Osteocyte (in vitro differentiated cells): ENCODE measurements at regions not wholly inside any gene's neighbourhood (a gene's known extent, or its start where the extent isn't known, plus 50 kb on each side); places are given as distances from the start of the nearest gene placed in this dataset.

Source experiments
- DNase-seq: peaks from one replicate; pipeline ENCODE4 v3.0.0; 2021; ENCODE audit warnings: mixed read lengths; ENCODE audit not compliant: unreplicated experiment; ENCODE audit errors: extremely low spot score
- H3K27ac Mint-ChIP-seq: one replicate; pipeline ENCODE4 v1.8.0; 2021; ENCODE audit warnings: mild to moderate bottlenecking, mixed read lengths; ENCODE audit not compliant: unreplicated experiment
- H3K27me3 Mint-ChIP-seq: one replicate; pipeline ENCODE4 v1.8.0; 2021; ENCODE audit warnings: mixed read lengths; ENCODE audit not compliant: unreplicated experiment
- H3K36me3 Mint-ChIP-seq: one replicate; pipeline ENCODE4 v1.8.0; 2021; ENCODE audit warnings: mixed read lengths; ENCODE audit not compliant: unreplicated experiment
- H3K4me1 Mint-ChIP-seq: one replicate; pipeline ENCODE4 v1.8.0; 2021; ENCODE audit warnings: mixed read lengths; ENCODE audit not compliant: unreplicated experiment
- H3K4me3 Mint-ChIP-seq: one replicate; pipeline ENCODE4 v1.8.0; 2021; ENCODE audit warnings: mild to moderate bottlenecking, moderate library complexity, mixed read lengths; ENCODE audit not compliant: unreplicated experiment
- H3K9me3 Mint-ChIP-seq: one replicate; pipeline ENCODE4 v1.8.0; 2021; ENCODE audit warnings: mixed read lengths; ENCODE audit not compliant: unreplicated experiment
- TF ChIP-seq, protein P1 (sequence below): fragments of 200-600 bp; sonication (generic); IDR thresholded peaks from 2 replicates; pipeline ENCODE4 v1.5.0; 2021; ENCODE audit warnings: antibody characterized with exemption, mild to moderate bottlenecking, moderate library complexity

DNA sequence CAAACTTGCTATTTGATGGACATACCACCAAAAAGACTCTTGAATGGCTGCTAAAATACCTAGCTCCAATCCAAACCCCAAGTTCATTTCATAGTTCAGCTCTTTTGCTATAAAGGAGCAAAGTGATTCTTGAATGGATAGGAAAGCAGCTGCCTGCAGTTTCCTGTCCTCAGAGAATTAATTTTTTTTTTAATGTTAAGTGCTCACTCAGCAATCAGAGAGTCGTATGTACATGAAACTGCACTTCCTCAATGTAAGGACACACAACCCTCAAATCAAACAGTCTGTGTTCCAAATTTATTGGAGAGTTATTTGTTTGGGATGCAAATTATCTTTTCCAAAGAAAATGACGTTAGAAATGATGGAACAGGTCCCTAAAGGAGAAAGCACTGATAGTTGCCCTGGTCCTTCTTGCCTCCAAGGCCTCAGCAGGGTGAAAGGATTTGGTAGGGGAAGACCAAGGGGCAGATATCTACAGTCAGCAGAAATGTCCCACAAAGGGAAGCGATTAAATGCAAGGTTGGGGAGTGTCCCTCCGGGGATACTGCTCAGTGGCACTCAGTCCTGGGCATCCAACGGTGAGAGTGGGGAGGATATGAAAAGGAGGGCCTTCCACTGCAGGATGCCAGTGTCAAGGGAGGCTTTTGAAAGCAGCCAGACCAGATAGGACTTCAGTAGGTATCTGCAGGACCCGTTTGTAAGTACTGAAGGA is 67.2 kb upstream of the RASGEF1B start:
- TF ChIP-seq, protein P1, sequence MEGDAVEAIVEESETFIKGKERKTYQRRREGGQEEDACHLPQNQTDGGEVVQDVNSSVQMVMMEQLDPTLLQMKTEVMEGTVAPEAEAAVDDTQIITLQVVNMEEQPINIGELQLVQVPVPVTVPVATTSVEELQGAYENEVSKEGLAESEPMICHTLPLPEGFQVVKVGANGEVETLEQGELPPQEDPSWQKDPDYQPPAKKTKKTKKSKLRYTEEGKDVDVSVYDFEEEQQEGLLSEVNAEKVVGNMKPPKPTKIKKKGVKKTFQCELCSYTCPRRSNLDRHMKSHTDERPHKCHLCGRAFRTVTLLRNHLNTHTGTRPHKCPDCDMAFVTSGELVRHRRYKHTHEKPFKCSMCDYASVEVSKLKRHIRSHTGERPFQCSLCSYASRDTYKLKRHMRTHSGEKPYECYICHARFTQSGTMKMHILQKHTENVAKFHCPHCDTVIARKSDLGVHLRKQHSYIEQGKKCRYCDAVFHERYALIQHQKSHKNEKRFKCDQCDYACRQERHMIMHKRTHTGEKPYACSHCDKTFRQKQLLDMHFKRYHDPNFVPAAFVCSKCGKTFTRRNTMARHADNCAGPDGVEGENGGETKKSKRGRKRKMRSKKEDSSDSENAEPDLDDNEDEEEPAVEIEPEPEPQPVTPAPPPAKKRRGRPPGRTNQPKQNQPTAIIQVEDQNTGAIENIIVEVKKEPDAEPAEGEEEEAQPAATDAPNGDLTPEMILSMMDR: no peak
- Mint-ChIP-seq H3K27me3 (no peaks in the 10 kb centered on the region), H3K9me3 (peaks cover 6% of the 10 kb centered on the region), H3K27ac (no peak overlapping the region), H3K36me3 (no peaks in the 10 kb centered on the region), H3K4me1 (no peaks in the 10 kb centered on the region), H3K4me3 (no peak overlapping the region)
- no peak for DNase-seq

DNA sequence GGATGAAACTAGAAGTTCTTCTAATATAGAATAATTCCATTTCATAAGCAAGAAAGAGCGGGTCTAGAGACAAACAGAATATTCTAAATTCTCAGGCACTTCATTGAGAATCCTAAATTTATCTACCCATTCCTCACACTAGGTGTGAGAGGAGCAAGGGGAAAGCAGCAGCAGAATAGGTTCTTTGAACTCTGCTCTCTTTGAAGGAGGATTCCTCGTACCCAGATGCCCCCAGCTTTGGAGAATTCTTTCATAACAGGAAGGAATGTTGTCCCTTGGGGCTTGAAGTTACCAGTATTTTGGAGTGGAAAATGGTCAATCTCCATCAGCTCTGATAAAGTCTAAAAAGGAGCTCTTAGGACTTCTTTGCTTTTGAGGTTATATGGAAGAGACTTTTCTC is 59.7 kb upstream of the RASGEF1B start:
- H3K27ac Mint-ChIP-seq: no peak overlapping the region
- H3K36me3 Mint-ChIP-seq: no peaks in the 10 kb centered on the region
- no peaks in the 10 kb centered on the region for H3K27me3 Mint-ChIP-seq
- no peak for DNase-seq
- H3K4me3 Mint-ChIP-seq: no peak overlapping the region
- no peaks in the 10 kb centered on the region for H3K9me3 Mint-ChIP-seq
- H3K4me1 Mint-ChIP-seq: no peaks in the 10 kb centered on the region
- TF ChIP-seq, protein P1: no peak

DNA sequence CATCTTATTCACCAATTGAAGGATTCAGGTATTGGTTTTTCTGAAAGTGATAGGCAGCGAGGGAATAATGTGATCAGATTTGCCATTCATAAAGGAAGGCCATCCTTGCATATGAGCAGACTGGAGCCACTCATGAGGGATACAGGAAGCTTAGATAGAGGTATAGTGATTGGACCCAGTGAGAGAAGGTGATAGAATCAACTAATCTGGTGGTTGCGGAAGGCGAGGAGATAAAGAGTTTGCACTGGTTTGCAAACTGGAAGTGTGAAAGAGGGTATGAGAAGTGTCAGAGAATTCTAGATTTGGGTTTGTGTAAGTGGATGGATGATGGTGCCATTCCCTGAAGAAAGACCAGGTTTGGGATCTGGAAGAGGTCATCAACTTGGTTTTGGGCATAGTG is 57.3 kb upstream of the RASGEF1B start:
- no peaks in the 10 kb centered on the region for H3K4me1 Mint-ChIP-seq
- H3K36me3 Mint-ChIP-seq: no peaks in the 10 kb centered on the region
- no peak overlapping the region for H3K27ac Mint-ChIP-seq
- H3K9me3 Mint-ChIP-seq: no peaks in the 10 kb centered on the region
- no peak for DNase-seq
- no peaks in the 10 kb centered on the region for H3K27me3 Mint-ChIP-seq
- TF ChIP-seq, protein P1: no peak
- no peak overlapping the region for H3K4me3 Mint-ChIP-seq

DNA sequence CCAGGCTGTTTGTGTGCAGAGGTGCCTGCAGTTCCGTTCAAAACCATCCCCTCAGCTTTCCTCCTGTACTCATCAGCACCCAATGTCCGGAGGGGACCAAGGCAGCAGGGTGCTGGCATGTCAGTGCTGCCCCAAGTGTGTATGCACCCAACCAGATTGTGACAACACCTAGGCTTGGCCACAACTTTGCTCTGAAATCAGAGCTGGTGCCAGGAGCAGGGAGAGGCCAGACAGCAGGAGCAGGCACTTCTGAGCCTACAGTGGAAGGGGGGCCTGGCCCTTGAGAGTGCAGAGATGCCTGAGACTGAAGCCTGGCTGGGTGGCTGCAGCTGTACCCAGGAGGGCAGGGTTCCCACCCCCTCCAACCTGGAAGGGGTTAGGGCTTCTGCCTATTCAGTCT is 56.5 kb upstream of the RASGEF1B start:
- Mint-ChIP-seq H3K36me3 (no peaks in the 10 kb centered on the region), H3K4me1 (no peaks in the 10 kb centered on the region), H3K4me3 (no peak overlapping the region), H3K27me3 (no peaks in the 10 kb centered on the region), H3K9me3 (no peaks in the 10 kb centered on the region), H3K27ac (no peak overlapping the region)
- DNase-seq: no peak
- TF ChIP-seq, protein P1: no peak

DNA sequence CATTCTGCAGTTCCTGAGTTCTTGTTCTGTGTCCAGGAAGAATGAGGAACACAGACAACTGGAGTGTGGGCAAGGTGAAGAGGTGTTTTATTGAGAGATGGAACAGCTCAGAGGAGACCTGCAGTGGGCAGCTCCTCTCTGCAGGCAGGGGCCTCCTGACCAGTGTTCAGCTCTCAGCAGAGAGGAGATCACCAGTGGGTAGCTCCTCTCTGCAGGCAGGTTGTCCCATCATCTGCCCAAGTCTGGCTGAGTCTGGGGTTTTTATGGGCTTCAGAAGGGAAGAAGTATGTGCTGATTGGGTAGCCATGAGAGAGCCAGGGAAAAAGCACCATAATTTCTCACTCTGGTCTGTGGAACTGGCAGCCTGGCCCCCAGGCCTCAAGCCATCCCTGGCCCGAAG is 56.0 kb upstream of the RASGEF1B start:
- Mint-ChIP-seq H3K4me1 (no peaks in the 10 kb centered on the region), H3K27ac (no peak overlapping the region), H3K4me3 (no peak overlapping the region), H3K27me3 (peaks cover 2% of the 10 kb centered on the region), H3K9me3 (no peaks in the 10 kb centered on the region), H3K36me3 (no peaks in the 10 kb centered on the region)
- TF ChIP-seq, protein P1: no peak
- no peak for DNase-seq
